ENCODE measurements at regions not wholly inside any gene's neighbourhood (a gene's known extent, or its start where the extent isn't known, plus 50 kb on each side); places are given as distances from the start of the nearest gene placed in this dataset.

DNA sequence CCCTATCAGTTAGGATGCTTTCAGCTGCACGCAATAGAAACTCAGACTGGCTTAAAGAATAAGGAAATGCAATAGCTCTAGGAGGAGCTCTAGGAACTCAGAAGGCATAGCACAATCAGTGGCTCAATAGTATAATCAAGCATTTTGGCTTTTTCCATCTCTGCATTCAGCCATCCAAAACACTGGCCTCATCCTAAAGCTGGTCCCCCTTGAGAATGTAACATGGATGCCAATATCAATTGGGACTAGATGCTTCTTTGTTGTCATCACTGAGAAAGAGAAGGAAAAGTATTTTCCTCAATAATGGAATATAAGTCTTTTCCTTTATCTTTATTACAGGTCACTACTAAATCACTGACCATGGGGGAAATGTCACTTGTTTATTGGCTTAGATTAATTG is 509.5 kb downstream of the PLPP3 start:
- Histone ChIP-seq H3K36me3 (no peaks in the 10 kb centered on the region), H3K27me3 (no peaks in the 10 kb centered on the region), H3K9me3 (no peaks in the 10 kb centered on the region), H3K4me1 (no peaks in the 10 kb centered on the region), H3K27ac (no peak overlapping the region), H3K4me3 (no peak overlapping the region)
- no peak for ATAC-seq
- TF ChIP-seq, protein P1, sequence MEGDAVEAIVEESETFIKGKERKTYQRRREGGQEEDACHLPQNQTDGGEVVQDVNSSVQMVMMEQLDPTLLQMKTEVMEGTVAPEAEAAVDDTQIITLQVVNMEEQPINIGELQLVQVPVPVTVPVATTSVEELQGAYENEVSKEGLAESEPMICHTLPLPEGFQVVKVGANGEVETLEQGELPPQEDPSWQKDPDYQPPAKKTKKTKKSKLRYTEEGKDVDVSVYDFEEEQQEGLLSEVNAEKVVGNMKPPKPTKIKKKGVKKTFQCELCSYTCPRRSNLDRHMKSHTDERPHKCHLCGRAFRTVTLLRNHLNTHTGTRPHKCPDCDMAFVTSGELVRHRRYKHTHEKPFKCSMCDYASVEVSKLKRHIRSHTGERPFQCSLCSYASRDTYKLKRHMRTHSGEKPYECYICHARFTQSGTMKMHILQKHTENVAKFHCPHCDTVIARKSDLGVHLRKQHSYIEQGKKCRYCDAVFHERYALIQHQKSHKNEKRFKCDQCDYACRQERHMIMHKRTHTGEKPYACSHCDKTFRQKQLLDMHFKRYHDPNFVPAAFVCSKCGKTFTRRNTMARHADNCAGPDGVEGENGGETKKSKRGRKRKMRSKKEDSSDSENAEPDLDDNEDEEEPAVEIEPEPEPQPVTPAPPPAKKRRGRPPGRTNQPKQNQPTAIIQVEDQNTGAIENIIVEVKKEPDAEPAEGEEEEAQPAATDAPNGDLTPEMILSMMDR (IDR thresholded peaks at IDR 0.05) = no peak
- TF ChIP-seq POLR2A (IDR thresholded peaks at IDR 0.05) = no peak
- no peak for DNase-seq
- WGBS (ENCODE audit: insufficient coverage, low coverage, low lambda C conversion rate, missing lambda C conversion rate) = 100% methylated on average over 1 of the region's 1 CpG
- intact Hi-C loops (cut with DNase I) = no loop called here

DNA sequence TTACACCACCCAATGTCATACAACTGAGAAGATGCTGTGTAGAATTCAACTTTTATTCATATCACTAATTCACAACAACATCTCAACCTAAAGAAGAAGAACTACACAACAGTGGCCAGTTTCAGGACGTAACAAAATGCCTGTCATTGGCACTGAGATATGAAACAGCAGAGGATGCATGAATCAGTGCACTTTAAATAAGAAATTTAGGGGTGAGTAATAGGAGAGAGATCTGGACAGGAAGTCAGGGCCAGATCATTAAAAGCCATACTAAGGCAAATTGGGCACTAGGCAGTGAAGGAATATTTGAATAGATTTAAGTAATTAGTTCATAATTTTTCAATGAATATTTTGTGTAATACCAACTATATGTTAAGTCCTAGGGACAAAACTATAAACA is 510.5 kb downstream of the PLPP3 start:
- no peak for DNase-seq
- H3K4me3 ChIP-seq = no peak overlapping the region
- H3K9me3 ChIP-seq = no peaks in the 10 kb centered on the region
- no peak overlapping the region for H3K27ac ChIP-seq
- 50% methylated on average over 1 of the region's 1 CpG for WGBS (ENCODE audit: insufficient coverage, low coverage, low lambda C conversion rate, missing lambda C conversion rate)
- intact Hi-C loops (cut with DNase I) = no loop called here
- H3K36me3 ChIP-seq = no peaks in the 10 kb centered on the region
- no peaks in the 10 kb centered on the region for H3K4me1 ChIP-seq
- ATAC-seq = no peak
- no peaks in the 10 kb centered on the region for H3K27me3 ChIP-seq
- TF ChIP-seq, protein P1 (IDR thresholded peaks at IDR 0.05) = no peak
- TF ChIP-seq POLR2A (IDR thresholded peaks at IDR 0.05) = no peak

DNA sequence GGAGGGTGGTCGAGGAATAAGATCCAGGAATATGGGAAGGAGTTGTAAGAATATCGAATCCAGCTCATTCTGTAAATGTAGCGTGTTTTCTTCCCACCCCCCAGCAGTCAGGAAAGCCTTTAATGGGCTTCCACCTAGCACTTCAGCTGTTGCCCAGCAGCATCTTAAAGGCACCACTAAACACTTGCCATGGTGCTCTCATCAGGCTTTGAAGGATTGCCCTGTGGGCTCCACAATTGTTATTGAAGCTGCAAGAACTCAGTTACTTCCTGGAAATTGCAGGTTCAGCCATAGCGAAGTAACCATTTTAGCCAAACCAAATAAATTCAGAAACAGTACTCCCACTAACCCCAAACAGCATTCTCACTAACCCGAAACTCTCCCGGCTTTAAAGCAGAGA is 511.2 kb downstream of the PLPP3 start:
- no peak for TF ChIP-seq POLR2A (IDR thresholded peaks at IDR 0.05)
- TF ChIP-seq, protein P1 (IDR thresholded peaks at IDR 0.05) = no peak
- DNase-seq (no peak), ATAC-seq (no peak)
- H3K4me1 ChIP-seq = no peaks in the 10 kb centered on the region
- no peaks in the 10 kb centered on the region for H3K27me3 ChIP-seq
- no peak overlapping the region for H3K4me3 ChIP-seq
- no peaks in the 10 kb centered on the region for H3K36me3 ChIP-seq
- H3K9me3 ChIP-seq = no peaks in the 10 kb centered on the region
- H3K27ac ChIP-seq = no peak overlapping the region
- 45% methylated on average over 4 of the region's 6 CpGs for WGBS (ENCODE audit: insufficient coverage, low coverage, low lambda C conversion rate, missing lambda C conversion rate)
- intact Hi-C loops (cut with DNase I) = no loop called here

DNA sequence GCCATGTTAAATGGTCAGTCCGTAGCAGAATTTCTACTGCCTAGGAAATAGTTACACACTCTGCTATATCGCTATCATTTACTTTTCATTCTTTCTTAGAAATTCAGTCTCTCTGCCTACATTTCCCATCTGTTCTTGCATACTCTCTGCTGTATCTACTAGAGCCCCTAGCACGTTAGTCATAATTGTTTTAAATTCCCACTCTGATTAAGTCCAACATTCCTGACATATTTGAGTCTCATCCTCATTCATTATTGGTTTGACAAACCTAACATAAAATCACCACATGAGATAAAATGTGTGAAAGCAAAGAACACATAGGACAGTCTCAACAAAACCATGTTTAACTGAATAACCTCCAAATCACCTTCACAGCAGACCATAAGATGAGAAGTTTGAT is 513.6 kb downstream of the PLPP3 start:
- H3K9me3 ChIP-seq = no peaks in the 10 kb centered on the region
- no peak overlapping the region for H3K27ac ChIP-seq
- no peaks in the 10 kb centered on the region for H3K36me3 ChIP-seq
- TF ChIP-seq, protein P1 (IDR thresholded peaks at IDR 0.05) = no peak
- TF ChIP-seq POLR2A (IDR thresholded peaks at IDR 0.05) = no peak
- no peak for ATAC-seq
- intact Hi-C loops (cut with DNase I) = no loop called here
- H3K4me1 ChIP-seq = no peaks in the 10 kb centered on the region
- DNase-seq = no peak
- no peak overlapping the region for H3K4me3 ChIP-seq
- H3K27me3 ChIP-seq = no peaks in the 10 kb centered on the region
- 50% methylated on average over 3 of the region's 3 CpGs for WGBS (ENCODE audit: insufficient coverage, low coverage, low lambda C conversion rate, missing lambda C conversion rate)

DNA sequence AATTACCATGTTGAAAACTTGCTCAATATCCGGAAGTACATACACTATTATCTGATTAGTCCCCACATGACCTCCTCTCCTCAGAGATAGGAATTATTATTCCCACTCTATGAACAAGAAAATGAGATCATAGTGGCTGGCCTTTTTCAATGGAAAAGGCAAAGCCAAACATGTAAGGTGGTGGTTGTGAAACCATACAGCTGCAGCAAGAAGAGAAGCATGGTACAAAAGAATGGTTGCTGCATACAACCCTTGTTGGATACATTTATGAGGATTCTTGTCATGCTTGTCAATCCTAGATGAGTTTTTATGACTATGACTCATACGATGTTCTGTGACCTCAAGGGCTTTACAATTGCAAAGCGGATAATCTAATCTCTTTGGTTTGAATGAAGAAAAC is 514.7 kb downstream of the PLPP3 start:
- 72% methylated on average over 3 of the region's 3 CpGs for whole genome bisulfite sequencing (ENCODE audit: insufficient coverage, low coverage, low lambda C conversion rate, missing lambda C conversion rate)
- H3K4me1 ChIP-seq = no peaks in the 10 kb centered on the region
- H3K36me3 ChIP-seq = no peaks in the 10 kb centered on the region
- no peak overlapping the region for H3K27ac ChIP-seq
- ATAC-seq (no peak), DNase-seq (no peak)
- no peaks in the 10 kb centered on the region for H3K27me3 ChIP-seq
- intact Hi-C loops (cut with DNase I) = no loop called here
- no peaks in the 10 kb centered on the region for H3K9me3 ChIP-seq
- TF ChIP-seq, protein P1 (IDR thresholded peaks at IDR 0.05) = no peak
- no peak for TF ChIP-seq POLR2A (IDR thresholded peaks at IDR 0.05)
- no peak overlapping the region for H3K4me3 ChIP-seq
